ENCODE measurements at regions not wholly inside any gene's neighbourhood (a gene's known extent, or its start where the extent isn't known, plus 50 kb on each side); places are given as distances from the start of the nearest gene placed in this dataset.

DNA sequence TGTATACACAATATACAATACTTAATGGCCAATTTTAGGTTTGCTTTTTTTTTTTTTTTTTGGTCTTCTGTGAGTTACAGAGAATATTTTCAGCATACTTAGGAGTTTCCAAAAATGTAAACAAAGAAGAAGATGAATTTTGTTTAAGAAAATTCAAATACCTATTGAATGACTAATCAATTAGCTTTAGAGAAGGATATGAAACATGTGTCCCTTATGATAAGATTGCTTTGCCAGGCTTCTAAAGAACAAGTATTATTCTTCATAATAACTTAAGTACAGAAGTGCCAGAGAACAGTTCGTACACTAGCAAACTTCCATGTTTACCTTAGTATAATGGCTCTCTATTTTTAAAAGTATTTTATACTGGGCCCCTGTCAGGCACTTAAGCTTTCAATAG lies 1191.0 kb upstream of the NCAM2 start (continued):
- TF ChIP-seq, protein P1, sequence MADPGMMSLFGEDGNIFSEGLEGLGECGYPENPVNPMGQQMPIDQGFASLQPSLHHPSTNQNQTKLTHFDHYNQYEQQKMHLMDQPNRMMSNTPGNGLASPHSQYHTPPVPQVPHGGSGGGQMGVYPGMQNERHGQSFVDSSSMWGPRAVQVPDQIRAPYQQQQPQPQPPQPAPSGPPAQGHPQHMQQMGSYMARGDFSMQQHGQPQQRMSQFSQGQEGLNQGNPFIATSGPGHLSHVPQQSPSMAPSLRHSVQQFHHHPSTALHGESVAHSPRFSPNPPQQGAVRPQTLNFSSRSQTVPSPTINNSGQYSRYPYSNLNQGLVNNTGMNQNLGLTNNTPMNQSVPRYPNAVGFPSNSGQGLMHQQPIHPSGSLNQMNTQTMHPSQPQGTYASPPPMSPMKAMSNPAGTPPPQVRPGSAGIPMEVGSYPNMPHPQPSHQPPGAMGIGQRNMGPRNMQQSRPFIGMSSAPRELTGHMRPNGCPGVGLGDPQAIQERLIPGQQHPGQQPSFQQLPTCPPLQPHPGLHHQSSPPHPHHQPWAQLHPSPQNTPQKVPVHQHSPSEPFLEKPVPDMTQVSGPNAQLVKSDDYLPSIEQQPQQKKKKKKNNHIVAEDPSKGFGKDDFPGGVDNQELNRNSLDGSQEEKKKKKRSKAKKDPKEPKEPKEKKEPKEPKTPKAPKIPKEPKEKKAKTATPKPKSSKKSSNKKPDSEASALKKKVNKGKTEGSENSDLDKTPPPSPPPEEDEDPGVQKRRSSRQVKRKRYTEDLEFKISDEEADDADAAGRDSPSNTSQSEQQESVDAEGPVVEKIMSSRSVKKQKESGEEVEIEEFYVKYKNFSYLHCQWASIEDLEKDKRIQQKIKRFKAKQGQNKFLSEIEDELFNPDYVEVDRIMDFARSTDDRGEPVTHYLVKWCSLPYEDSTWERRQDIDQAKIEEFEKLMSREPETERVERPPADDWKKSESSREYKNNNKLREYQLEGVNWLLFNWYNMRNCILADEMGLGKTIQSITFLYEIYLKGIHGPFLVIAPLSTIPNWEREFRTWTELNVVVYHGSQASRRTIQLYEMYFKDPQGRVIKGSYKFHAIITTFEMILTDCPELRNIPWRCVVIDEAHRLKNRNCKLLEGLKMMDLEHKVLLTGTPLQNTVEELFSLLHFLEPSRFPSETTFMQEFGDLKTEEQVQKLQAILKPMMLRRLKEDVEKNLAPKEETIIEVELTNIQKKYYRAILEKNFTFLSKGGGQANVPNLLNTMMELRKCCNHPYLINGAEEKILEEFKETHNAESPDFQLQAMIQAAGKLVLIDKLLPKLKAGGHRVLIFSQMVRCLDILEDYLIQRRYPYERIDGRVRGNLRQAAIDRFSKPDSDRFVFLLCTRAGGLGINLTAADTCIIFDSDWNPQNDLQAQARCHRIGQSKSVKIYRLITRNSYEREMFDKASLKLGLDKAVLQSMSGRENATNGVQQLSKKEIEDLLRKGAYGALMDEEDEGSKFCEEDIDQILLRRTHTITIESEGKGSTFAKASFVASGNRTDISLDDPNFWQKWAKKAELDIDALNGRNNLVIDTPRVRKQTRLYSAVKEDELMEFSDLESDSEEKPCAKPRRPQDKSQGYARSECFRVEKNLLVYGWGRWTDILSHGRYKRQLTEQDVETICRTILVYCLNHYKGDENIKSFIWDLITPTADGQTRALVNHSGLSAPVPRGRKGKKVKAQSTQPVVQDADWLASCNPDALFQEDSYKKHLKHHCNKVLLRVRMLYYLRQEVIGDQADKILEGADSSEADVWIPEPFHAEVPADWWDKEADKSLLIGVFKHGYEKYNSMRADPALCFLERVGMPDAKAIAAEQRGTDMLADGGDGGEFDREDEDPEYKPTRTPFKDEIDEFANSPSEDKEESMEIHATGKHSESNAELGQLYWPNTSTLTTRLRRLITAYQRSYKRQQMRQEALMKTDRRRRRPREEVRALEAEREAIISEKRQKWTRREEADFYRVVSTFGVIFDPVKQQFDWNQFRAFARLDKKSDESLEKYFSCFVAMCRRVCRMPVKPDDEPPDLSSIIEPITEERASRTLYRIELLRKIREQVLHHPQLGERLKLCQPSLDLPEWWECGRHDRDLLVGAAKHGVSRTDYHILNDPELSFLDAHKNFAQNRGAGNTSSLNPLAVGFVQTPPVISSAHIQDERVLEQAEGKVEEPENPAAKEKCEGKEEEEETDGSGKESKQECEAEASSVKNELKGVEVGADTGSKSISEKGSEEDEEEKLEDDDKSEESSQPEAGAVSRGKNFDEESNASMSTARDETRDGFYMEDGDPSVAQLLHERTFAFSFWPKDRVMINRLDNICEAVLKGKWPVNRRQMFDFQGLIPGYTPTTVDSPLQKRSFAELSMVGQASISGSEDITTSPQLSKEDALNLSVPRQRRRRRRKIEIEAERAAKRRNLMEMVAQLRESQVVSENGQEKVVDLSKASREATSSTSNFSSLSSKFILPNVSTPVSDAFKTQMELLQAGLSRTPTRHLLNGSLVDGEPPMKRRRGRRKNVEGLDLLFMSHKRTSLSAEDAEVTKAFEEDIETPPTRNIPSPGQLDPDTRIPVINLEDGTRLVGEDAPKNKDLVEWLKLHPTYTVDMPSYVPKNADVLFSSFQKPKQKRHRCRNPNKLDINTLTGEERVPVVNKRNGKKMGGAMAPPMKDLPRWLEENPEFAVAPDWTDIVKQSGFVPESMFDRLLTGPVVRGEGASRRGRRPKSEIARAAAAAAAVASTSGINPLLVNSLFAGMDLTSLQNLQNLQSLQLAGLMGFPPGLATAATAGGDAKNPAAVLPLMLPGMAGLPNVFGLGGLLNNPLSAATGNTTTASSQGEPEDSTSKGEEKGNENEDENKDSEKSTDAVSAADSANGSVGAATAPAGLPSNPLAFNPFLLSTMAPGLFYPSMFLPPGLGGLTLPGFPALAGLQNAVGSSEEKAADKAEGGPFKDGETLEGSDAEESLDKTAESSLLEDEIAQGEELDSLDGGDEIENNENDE (IDR thresholded peaks at IDR 0.05; ENCODE audit: low read depth, low read length) = no peak
- TF ChIP-seq, protein P2, sequence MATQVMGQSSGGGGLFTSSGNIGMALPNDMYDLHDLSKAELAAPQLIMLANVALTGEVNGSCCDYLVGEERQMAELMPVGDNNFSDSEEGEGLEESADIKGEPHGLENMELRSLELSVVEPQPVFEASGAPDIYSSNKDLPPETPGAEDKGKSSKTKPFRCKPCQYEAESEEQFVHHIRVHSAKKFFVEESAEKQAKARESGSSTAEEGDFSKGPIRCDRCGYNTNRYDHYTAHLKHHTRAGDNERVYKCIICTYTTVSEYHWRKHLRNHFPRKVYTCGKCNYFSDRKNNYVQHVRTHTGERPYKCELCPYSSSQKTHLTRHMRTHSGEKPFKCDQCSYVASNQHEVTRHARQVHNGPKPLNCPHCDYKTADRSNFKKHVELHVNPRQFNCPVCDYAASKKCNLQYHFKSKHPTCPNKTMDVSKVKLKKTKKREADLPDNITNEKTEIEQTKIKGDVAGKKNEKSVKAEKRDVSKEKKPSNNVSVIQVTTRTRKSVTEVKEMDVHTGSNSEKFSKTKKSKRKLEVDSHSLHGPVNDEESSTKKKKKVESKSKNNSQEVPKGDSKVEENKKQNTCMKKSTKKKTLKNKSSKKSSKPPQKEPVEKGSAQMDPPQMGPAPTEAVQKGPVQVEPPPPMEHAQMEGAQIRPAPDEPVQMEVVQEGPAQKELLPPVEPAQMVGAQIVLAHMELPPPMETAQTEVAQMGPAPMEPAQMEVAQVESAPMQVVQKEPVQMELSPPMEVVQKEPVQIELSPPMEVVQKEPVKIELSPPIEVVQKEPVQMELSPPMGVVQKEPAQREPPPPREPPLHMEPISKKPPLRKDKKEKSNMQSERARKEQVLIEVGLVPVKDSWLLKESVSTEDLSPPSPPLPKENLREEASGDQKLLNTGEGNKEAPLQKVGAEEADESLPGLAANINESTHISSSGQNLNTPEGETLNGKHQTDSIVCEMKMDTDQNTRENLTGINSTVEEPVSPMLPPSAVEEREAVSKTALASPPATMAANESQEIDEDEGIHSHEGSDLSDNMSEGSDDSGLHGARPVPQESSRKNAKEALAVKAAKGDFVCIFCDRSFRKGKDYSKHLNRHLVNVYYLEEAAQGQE (IDR thresholded peaks at IDR 0.05; ENCODE audit: borderline replicate concordance) = no peak
- TF ChIP-seq, protein P2 (CRISPR knock-in tag; IDR thresholded peaks at IDR 0.05; ENCODE audit: low read depth) = no peak
- no peak for TF ChIP-seq ZNF311 (CRISPR knock-in tag; IDR thresholded peaks at IDR 0.05)
- TF ChIP-seq, protein P3, sequence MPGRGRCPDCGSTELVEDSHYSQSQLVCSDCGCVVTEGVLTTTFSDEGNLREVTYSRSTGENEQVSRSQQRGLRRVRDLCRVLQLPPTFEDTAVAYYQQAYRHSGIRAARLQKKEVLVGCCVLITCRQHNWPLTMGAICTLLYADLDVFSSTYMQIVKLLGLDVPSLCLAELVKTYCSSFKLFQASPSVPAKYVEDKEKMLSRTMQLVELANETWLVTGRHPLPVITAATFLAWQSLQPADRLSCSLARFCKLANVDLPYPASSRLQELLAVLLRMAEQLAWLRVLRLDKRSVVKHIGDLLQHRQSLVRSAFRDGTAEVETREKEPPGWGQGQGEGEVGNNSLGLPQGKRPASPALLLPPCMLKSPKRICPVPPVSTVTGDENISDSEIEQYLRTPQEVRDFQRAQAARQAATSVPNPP (IDR thresholded peaks at IDR 0.05; ENCODE audit: borderline replicate concordance, insufficient read depth, insufficient read length) = no peak

Data from K562 (cell line).